ENCODE measurements at regions not wholly inside any gene's neighbourhood (a gene's known extent, or its start where the extent isn't known, plus 50 kb on each side); places are given as distances from the start of the nearest gene placed in this dataset.
"Not testable (repeated sequence)": the region's sequence is repeated elsewhere in the genome, so short reads cannot be mapped to it uniquely, and the experiment has no call there.

DNA sequence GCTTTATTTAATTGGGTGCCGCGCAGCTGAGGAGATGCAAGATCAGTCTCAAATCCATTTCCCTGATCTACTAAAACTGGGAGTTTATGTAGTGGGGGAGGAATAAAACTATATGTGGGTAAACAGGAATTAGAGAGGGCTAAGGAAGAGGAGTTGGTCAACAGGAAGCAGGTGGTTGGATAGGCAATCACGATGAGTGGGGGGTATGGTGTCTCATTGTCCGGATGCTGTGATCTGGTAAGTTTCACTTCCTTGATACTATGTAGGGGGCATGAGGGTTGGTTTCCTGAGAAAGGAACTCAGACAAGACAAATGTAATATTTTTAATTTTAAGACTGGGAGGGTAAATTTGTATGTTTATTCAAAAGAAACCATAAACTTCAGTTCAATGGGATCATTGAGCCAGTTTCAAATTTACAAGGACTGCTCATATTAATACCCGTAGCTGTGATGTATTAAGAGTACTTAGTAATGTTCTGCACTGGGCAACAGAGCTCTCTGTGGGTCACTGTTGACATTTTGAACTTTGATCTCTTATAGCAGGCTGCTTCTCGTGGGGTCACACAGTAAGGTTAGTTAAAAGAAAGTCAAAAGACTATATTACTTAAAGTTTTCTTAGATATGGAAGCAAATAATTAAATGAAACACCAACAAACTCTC lies 786.2 kb upstream of the FBXO33 start:
- no peak for DNase-seq

DNA sequence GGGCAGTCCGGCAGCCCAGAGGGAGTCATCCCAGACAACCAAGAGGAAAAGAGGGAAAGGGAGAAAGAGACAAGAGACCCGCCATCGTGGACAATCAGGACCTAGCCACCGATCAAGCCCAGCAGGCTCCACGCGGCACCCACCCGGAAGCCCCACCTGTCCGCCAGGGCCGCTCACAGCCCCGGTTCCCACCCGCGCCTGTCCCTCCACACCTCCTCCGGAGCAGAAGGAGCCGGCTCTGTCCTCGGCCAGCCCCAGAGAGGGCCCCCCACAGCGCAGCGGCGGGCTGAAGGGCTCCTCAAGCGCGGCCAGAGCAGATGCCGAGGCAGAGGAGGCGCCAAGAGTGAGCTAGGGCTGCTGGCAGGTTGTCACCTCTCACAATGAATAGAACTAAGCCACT lies 784.7 kb upstream of the FBXO33 start:
- DNase-seq = no peak

DNA sequence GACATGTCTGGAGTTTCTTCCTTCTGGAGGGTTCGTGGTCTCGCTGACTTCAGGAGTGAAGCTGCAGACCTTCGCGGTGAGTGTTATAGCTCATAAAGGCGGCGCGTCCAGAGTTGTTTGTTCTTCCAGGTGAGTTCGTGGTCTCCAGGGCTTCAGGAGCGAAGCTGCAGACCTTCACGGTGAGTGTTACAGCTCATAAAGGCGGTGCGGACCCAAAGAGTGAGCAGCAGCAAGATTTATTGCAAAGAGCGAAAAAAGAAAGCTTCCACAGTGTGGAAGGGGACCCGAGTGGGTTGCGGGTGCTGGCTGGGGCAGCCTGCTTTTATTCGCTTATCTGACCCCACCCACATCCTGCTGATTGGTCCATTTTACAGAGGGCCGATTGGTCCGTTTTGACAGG lies 784.2 kb upstream of the FBXO33 start:
- DNase-seq = not testable (repeated sequence)

DNA sequence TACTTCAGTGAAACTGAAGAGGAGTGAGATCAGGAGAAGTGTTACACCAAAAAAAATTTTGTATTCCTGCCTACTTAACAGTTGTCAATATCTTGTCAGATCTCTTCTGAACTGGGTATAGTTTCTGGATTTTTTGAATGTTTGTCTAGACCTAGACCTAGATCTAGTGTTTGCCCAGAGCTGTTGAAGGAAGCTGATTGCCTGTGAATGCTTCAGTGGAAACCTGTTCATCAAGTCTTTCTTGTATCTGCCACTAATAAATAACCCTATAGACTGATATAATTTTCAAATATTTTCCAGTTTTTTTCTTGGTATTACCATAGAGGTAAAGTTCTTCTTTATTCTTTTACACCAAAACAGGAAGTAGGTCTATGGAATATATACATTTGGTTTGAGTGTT lies 781.5 kb upstream of the FBXO33 start:
- DNase-seq = no peak

DNA sequence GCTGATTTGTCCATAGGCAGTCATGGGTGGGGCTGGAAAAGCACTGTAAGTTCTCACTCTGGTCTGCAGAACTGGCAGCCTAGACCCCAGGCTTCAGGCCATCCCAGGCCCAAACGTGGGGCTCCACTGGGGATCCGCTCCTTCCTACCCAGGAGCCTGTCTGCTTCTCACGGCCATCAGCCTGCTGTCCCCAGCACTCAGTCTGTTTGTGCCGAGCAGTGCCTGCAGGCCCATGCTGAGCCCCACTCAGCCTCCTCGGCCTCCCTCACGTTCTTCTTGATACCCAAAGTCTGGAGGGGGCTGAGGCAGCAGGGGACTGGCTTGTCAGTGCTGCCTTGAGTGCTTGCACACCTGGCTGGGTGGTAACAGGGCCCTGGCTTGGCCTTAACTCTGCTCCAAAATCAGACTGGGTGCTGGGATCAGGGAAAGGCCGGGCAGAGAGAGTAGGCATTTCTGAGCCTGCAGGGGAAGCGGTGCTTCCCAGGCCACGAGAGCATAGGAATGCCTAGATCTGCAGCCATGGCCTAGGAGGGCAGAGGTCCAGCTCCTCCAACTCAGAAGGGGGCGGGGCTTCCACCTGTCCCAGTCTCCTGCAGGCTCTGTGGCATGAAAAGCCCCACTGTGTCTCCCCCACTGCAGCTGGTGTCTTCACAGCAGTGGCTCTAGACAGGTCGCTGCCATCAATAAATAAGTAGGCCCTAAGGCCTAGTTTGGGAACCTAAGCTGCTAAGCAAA lies 772.4 kb upstream of the FBXO33 start:
- no peak for DNase-seq

DNA sequence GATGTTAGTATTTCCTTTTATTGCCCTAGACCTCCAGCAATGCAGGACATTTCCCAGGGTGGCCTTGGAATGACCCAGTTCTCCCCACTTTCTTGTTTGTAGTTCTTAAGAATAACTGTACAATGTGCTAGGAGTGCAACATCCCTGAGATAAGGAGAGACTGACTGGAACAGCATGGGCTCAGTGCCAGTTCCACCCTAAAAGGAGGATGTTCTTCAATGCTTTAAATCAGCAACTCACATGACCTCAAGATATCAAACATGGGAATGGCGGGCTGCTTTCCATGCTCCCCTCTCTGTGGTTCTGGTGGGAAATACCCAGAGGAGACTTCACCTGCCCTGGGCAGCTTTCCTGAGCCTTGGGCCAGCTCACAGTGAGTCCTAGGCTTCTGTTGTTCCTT lies 766.9 kb upstream of the FBXO33 start:
- DNase-seq = no peak

DNA sequence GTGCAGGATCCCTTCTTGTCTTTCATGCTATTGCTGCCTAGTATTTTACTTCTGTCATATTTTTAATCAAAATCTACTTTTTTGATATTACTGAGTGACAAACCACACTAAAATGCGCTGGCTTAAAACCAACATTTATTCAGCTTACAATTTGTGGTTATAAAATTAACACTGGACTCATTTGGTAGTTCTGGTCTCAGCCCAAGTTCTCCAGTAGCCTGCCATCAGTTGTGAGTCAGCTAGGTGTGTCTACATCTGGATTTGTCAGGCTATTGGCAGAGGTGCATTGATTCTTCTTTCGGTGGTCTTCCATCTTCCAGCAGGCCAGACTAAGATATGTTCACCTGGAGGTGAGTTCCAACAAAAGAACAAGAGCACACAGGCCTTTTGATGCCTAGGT lies 765.1 kb upstream of the FBXO33 start:
- no peak for DNase-seq

DNA sequence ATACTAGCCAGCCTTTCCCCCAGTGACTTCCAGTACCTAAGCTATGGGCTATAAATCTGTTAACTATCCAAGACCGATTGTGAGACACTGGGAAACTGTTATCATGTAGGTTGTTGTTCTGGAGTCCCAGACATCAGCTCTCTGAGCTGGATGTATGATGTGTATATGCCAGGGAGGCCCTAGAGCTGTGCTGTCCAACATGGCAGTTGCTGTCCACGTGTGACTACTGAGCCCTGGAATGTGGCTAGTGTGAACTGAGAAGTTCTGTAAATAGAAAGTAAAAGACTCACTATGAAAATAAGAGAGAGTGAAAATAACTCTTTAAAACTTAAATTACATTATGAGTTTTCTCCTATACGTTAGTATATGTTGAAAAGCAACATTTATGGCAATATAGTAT lies 755.8 kb upstream of the FBXO33 start:
- DNase-seq = no peak

DNA sequence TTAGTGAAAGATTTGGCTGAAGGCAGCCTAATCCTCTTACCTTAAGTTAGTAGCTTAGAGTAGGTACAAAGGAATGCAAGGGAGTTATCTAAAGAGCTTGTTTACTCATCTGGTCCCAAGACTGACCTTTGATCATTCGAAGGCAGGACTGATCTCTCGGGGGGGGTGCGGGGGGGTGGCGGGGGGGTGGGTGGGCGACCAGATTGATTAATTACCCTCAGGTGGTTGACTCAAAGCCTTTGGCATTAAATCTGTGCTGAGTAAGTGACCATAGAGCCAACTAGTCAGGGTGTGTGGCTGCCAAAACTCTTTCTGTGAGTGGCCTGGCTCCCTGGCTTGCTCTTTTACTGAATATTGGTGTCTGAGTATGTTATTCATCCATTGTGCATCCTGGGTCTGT lies 731.9 kb upstream of the FBXO33 start:
- DNase-seq = no peak

DNA sequence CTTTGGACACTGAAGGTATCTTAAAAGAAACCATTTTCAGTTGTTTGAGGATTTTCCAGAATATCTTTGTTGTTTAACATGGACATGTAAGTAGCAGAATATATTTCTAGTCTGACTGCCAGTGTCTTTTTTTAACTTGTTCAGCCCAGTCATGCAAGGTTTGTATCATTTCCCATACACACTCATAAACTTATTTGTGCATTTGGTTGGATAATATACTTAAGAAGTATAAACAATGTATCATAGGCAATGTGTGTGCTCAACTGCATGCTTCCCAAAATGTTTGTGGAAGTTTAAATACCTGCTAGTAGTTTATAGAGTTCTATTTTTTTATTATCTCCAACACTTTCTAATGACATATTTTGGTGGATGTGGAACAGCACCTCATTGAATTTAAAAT lies 707.4 kb upstream of the FBXO33 start:
- DNase-seq = no peak

DNA sequence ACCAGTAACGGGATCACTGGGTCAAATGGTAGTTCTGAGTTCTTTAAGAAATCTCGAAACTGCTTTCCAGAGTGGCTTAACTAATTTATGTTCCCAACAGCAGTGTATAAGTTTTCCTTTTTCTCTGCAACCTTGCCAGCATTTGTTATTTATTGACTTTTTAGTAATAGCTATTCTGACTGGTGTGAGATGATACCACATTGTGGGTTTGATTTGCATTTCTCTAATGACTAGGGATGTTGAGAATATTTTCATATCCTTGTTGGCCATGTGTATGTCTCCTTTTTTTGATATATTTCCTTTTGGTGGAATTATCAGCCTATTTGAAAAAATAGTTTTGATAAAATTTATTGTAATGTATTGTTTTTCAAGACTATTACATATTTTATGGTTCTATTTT lies 701.2 kb upstream of the FBXO33 start:
- DNase-seq = no peak

DNA sequence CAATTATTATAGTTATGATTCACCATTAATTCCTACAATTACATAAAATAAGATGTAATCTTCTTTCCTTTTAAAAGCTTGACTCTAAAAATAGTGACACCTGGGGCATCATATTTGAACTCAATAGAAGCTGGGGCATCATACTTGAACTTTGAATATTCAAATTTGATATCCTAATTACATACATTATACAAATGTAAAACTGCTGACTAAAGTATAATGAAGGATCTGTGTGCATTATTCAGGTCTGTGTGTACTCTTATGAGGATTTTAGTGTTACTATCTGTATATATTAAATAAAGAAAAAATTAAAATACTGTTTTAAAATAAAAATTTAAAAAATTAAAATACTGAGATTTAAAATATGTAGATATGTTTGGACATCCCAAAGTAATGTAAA lies 696.9 kb upstream of the FBXO33 start:
- no peak for DNase-seq

DNA sequence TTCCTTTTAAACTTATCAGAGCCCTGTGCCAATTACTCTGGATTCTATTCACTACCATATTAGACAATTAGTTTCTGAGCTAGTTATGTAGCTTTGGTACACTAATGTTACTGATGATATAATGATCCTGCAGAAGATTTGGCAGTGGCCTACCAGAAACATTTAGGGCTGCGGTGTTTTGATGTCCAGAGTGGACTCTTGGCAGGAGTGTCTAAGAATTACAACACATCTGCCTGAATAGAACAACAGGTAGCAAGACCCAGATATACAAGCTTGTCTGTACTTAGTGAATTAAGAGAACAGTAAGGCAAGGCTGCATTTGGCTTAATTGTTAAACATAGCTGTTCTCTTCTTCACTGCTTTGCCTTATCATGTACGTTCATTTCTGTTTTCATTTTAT lies 691.6 kb upstream of the FBXO33 start:
- DNase-seq = no peak

DNA sequence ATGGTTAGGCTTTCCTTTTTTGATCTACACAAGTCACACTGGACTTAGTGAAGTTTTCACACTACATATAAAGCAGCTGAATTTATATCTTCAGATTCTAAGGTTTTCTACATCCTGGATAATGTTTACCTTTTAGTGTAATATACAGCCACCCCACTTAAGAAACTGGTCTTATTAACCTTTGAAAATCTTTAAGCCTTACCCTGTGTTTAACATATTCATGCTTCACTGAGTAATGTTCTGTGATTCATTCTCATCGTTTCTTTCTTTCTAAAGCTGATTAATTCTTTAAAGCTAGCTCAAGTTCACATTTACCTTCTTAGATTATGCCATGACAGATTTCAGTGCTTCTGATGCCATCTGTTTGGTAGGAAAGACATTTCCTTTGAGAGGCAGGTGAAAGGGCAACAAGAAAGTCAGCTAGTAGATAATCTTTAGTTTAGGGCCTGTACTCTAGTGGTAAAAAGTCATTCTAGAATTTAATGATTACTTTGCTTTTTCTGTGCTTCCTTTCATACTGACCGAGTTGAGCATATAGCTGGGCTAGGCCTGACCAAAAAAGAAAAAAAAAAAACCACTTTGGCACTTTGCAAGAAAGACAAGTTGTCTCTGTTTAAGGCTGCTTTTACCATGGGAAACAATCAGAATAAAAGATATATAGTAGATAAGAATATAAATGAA lies 690.9 kb upstream of the FBXO33 start:
- no peak for DNase-seq

DNA sequence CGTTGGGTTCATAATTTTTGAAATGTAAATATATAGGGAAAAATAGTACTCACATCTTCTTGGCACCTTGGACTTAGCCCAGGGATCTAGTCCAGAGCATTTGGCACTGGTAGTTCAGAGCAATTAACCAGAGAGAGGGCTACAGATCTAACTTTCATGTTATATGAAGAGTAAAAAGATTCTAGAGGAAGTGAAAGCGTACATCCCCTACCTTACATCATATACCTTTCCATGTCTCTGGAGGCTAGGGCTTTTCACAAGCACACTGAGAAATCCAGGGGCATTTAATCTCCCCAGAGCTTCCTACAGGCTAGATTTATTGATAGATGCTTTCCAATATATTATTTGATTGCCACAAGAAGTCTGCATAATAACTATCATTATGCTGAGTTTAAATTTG lies 687.5 kb upstream of the FBXO33 start:
- no peak for DNase-seq

DNA sequence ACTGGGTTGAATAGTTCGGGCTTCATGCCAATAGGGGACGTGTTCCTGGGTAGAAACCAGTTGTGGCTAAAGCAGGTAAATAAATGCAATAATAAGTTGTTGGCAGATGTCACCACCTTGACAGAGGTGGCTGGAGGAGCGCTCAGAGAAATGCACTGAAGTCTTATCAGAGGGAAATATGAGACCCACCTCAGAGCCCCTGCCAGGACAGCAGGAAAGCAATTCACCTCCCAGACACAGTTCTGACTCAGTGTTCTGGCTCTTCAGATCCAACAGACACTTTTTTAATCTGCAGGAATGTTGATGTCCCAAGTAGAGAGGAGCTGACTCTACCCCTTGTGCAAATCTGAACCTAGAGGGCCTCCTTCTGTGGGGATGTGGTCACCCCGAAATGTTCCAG lies 687.1 kb upstream of the FBXO33 start:
- no peak for DNase-seq

DNA sequence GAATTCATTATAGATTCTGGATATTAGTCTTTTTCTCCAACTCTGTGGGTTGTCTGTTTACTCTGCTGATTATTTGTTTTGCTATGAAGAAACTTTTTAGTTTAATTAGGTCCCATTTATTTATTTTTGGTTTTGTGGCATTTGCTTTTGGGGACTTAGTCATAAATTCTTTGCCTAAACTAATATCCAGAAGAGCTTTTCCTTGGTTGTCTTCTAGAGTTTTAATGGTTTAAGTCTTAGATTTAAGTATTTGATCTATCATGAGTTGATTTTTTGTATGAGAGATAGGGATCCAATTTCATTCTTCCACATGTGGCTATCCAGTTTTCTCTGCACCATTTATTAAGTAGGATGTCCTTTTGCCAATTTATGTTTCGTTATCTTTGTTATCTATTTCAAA lies 683.4 kb upstream of the FBXO33 start:
- no peak for DNase-seq

DNA sequence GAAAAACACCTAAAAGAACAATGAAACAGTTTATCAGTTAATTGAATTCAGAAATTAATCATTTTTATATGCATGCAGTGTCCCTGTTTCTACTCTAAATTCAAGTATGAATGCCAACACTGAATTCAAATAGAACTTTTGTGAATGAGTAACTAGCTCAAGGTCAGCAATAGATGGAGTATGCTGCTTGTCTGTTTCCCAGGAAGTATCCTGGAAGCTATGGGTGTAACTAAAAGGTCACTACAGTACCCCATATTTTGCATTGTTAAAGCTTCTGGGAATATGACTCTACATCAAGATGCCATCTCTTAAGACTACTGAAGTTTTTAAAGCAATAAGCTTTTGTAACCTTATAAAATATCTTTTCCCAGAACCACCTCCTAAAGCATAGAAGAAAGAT lies 681.4 kb upstream of the FBXO33 start:
- no peak for DNase-seq

DNA sequence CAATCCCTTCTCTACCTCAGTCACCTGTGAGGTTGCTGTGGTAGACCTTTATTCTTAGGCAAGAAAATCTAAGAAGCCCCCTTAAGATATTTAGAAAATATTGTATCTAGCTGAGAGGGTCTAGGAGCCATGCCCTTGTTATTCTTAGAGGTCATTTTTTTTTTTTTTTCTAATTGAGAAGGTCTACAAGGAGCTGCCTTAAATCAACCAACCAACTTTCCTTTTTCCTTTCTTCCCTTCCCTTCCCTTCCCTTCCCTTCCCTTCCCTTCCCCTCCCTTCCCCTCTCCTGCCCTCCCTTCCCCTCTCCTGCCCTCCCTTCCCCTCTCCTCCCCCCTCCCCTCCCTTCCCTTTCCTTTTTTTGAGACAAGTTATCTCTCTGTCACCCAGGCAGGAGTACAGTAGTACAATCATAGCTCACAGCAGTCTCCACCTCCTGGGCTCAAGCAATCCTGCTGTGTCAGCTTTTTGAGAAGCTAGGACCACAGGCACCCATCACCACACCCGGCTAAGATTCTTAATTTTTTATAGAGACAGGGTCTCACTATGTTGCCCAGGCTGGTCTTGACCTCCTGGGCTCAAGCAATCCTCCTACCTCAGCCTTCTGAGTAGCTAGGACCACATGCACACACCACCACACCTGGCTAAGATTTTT lies 668.4 kb upstream of the FBXO33 start:
- no peak for DNase-seq

DNA sequence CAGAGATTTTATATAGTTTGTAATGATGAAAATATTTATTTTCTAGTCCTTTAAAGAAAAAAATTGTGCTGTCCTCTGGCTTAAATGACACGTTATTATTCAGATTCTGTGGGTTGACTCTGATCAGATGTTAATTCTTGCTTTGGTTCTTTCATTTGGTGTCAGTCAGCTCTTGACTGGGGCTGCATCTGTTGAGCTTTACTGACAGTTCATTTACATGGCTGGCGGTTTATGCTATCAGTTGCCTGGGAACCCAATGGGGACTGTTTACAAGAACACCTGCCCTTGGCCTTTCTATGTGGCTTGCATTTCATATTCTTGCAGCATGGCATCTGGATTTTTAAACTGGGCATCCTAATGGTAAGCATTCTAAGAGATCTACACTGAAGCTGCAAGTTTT lies 667.1 kb upstream of the FBXO33 start:
- no peak for DNase-seq

DNA sequence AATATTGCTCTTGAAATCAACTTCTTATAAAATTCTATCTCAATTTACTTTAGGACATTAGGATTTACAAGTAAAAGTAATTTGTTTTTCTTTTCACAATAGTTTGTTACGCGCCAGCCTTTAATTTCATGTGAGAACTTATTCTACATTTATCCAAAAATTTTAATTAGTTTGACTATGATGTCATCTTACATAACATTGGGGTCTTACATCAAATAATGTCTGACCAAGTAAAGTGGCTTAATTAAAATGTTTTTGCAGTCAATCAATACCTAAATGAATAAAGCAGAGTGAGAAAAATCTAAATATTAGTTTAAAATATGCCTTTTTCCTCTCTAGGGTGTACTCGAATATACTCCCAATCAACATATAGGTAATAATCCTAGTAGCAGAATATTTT lies 666.2 kb upstream of the FBXO33 start:
- DNase-seq = no peak

DNA sequence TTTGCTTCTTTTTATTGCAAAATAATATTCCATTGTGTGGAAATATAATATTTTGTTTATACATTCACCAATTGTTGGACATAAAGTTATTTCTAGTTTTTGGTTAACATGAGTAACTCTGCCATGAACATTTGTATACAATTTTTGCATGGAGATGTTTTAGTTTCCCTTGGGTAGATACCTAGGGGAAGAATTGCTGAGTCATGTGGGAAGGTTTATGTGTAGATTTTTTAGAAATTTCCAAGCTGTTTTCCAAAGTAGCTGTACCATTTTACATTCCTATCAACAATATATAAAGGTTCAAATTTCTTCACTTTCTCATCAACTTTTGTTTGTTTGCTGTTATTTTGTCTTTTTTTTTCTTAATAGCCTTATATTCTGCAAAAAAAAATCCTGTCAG lies 664.7 kb upstream of the FBXO33 start:
- DNase-seq = no peak

DNA sequence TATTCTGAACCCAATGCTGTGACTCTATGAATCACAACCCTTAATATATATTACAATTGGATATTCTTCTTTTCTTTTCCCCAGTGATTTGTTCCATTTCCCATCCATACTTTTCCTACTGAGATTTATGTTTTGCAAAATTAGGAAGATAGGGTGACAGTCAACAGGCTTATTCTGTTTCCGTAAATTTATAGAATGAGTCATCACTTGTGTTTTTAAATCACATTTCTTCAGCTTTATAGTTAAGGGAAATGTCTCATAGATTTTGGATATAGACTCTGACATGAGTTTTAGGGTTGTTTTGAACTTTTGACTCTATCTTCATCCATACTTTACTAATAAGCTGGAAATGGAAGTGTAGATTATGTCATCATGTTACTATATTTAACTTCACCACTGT lies 661.6 kb upstream of the FBXO33 start:
- DNase-seq = no peak

DNA sequence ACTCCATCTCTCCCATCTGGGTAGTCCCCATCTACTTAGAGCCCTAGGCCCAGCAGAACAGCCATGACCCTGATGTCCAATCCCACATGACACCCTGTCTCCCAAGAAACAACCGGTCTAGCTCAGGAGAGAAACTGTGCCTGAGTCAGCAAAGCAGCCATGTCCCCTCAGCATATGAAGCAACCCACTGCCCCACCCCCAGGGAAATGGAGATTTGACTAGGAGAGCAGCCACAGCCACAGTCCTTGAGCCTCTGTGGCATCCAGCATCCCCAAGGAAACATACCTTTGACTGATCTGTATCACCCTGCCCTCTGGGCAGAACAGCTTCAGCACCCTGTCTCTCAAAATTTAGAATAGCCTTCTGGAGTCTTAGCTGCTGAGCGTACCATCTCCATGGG lies 641.9 kb upstream of the FBXO33 start:
- no peak for DNase-seq

All from HCEC 1CT (cell line).